HepG2 (cell line): ENCODE measurements at regions not wholly inside any gene's neighbourhood (a gene's known extent, or its start where the extent isn't known, plus 50 kb on each side); places are given as distances from the start of the nearest gene placed in this dataset.

Experiments used
- CEBPB ChIP-seq: IDR thresholded peaks from 2 replicates; pipeline ENCODE4 v1.6.1; 2011; ENCODE audit warnings: low read depth, low read length, improper control_type of control experiment, borderline replicate concordance
- CREB1 ChIP-seq, 2 experiments: fragments of 450-650 bp in 1 of 2; IDR thresholded peaks; 2 replicates each; pipeline ENCODE4 v1.6.1; 2016 to 2017; ENCODE audit warnings: control low read depth in 1 of 2, mild to moderate bottlenecking in 1 of 2, missing compliant biosample characterization in 1 of 2, missing genetic modification characterization in 1 of 2
- EZH2 ChIP-seq: conservative IDR thresholded peaks from 2 replicates; pipeline ENCODE4 v1.6.1; 2012; ENCODE audit warnings: mild to moderate bottlenecking, low read depth, low read length, moderate library complexity
- HNF4A ChIP-seq: sonication (generic); formaldehyde crosslinking; IDR thresholded peaks from 2 replicates; pipeline ENCODE4 v1.4.0; 2020; ENCODE audit warnings: missing genetic modification reagents
- NR2C2 ChIP-seq: sonication (generic); formaldehyde crosslinking; IDR thresholded peaks from 2 replicates; pipeline ENCODE4 v1.4.0; 2020; ENCODE audit warnings: missing genetic modification reagents, mild to moderate bottlenecking, moderate library complexity, borderline replicate concordance
- POLR2A ChIP-seq, 2 experiments: IDR thresholded peaks; 2 replicates each; pipeline ENCODE4 v1.6.1; 2011; ENCODE audit warnings: low read depth in 2 of 2, low read length in 2 of 2, mild to moderate bottlenecking in 1 of 2, moderate library complexity in 1 of 2; ENCODE audit not compliant: insufficient read depth in 1 of 2
- SNAPC5 ChIP-seq: sonication (generic); formaldehyde crosslinking; IDR thresholded peaks from 2 replicates; pipeline ENCODE4 v1.8.1; 2023; ENCODE audit warnings: mild to moderate bottlenecking, missing genetic modification reagents, borderline replicate concordance
- SOX6 ChIP-seq, 2 experiments: fragments of 450-650 bp in 1 of 2; sonication (generic) in 1 of 2; formaldehyde crosslinking in 1 of 2; IDR thresholded peaks; 2 replicates each; pipeline versions ENCODE4 v1.4.0 to v1.6.1; 2017 to 2020; ENCODE audit warnings: antibody characterized with exemption in 1 of 2, mild to moderate bottlenecking in 1 of 2, missing genetic modification reagents in 1 of 2
- SP2 ChIP-seq: sonication (generic); formaldehyde crosslinking; IDR thresholded peaks from 2 replicates; pipeline ENCODE4 v1.5.1; 2020; ENCODE audit warnings: mild to moderate bottlenecking, missing genetic modification reagents
- ZNF780A ChIP-seq: sonication (generic); formaldehyde crosslinking; IDR thresholded peaks from 2 replicates; pipeline ENCODE4 v1.8.0; 2022; ENCODE audit warnings: mild to moderate bottlenecking, missing genetic modification reagents, moderate library complexity
- ZSCAN9 ChIP-seq: IDR thresholded peaks from 2 replicates; pipeline ENCODE4 v1.6.1; 2016; ENCODE audit warnings: borderline replicate concordance

GRCh38 chr5:97498657-97499056 is 315.6 kb upstream of the RIOK2 start:
- no peak for TF ChIP-seq SOX6 (IDR thresholded peaks at IDR 0.05)
- TF ChIP-seq SOX6 (CRISPR knock-in tag; IDR thresholded peaks at IDR 0.05) = no peak
- no peak for TF ChIP-seq SP2 (CRISPR knock-in tag)
- no peak for TF ChIP-seq EZH2
- no peak for TF ChIP-seq NR2C2 (CRISPR knock-in tag)
- no peak for TF ChIP-seq HNF4A (CRISPR knock-in tag)
- no peak for TF ChIP-seq ZSCAN9 (CRISPR knock-in tag)
- no peak for TF ChIP-seq POLR2A (IDR thresholded peaks at IDR 0.05; ENCODE audit: insufficient read depth in 1 of 2, low read depth in 2 of 2, low read length in 2 of 2)
- no peak for TF ChIP-seq ZNF780A (CRISPR knock-in tag)
- TF ChIP-seq SNAPC5 = no peak
- TF ChIP-seq CEBPB = no peak
- no peak for TF ChIP-seq CREB1 (IDR thresholded peaks at IDR 0.05)
- no peak for TF ChIP-seq CREB1 (CRISPR knock-in tag; IDR thresholded peaks at IDR 0.05)
